NAMALWA (cell line): ENCODE measurements at regions not wholly inside any gene's neighbourhood (a gene's known extent, or its start where the extent isn't known, plus 50 kb on each side); places are given as distances from the start of the nearest gene placed in this dataset.
"Not testable (repeated sequence)": the region's sequence is repeated elsewhere in the genome, so short reads cannot be mapped to it uniquely, and the experiment has no call there.

ENCODE experiments used
- DNase-seq: peaks from one replicate; pipeline ENCODE4 v3.0.0-alpha.2; 2015; ENCODE audit warnings: low spot score

DNA sequence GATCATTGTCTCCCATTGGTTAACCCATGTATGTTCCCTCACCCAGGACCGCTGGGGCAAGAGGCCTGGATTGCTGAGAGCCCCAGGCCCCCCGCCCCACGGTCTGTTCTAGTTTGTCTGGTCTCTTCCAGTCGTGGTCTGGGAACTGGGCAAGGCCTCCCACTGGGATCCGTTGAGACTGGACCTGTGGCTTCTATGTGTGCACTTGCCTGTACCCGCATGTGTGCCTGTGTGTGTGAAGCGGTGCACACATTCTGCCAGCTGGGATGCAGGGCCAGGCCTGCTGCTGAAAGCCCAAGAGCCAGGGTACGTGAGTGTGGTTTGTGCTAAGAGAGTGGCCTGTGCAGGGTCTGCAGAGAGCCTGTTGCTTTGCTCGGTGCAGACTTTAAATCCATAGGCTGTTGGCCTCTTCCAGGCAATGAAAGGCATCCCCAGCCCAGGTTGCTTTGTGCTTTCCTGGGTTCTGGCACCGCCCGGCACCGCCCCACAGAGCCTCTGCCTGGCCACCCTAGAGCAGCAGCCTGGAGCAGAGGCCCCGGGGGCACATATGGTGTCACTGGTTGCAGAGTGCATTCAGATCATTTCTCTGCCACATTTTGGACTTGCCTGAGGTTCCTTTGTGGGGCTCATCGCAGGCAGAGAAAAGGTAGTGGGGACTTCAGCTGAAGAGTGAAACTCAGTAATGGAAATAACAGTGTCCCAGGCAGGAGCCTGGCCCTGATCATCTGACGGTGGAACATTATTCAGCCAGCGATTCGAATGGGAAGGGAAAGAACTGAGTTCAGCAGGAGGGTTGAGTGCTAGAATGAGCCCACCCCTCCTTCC, 215.5 kb downstream of the GLRX3 start:
- DNase-seq, result no peak

DNA sequence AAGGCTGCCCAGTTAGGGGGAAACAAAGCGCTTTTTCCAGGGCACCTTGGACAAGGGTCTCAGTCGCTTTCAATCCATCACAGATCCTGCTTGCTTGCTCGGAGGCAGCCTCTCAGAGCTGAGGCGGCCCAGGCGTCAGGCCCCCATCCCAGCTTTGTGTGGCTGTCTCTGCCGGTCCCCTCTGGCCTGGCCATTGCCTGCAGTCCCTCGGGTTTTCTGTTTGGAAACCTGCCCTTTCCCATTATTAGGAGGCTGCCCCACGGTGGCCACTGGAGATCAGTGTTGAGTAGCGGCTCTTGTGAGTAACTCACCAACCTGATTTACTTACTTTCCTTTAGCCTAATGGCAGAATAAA, 216.1 kb downstream of the GLRX3 start:
- no peak for DNase-seq

DNA sequence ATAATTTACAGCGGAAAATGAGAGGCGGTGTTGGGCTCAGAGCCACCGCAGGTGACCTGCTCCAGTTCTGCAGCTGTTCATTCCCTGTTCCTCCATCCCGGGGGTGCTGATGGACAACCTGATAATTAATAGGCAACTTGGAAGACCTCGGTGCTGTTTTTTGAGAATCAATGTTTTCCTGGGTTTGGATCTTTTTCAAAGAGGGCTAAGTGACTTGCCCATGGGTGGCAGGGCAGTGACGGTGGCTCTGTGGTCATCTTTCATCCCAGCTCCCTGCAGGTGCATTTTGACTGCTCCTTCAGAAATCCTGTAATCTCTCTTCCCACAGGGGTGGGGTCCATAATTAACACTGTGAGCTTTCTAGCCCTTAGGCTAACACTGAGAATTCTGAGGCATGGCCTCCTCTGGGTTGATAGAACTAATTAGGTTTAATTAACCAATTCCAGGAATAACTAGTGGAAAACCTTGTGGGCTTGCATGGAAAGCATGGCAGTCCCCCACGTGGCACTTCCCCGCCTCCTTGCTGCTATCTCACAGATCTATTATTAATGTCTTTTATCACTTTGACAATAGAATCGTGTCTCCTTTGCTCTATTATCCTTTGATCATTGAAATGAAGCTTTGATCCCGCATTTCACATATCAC, 217.9 kb downstream of the GLRX3 start:
- DNase-seq, result no peak

DNA sequence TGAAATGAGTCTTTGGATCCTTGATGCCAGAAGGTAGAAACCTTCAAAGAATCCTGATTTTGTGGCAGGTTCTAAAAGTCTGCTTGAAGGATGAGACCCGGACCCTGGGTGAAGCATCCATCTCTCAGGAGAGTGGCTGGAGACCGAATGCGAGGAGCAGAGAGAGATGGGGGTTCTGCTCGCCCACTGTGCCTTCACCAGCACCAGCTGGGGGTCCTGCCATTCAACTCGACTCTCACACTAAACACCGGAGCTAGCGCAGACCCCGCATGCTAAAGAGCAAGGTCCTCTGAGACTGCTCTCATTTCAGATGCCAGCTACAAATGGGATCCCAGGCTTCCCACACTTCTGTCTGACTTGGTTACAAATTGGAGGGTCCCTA, 218.4 kb downstream of the GLRX3 start:
- no peak for DNase-seq

DNA sequence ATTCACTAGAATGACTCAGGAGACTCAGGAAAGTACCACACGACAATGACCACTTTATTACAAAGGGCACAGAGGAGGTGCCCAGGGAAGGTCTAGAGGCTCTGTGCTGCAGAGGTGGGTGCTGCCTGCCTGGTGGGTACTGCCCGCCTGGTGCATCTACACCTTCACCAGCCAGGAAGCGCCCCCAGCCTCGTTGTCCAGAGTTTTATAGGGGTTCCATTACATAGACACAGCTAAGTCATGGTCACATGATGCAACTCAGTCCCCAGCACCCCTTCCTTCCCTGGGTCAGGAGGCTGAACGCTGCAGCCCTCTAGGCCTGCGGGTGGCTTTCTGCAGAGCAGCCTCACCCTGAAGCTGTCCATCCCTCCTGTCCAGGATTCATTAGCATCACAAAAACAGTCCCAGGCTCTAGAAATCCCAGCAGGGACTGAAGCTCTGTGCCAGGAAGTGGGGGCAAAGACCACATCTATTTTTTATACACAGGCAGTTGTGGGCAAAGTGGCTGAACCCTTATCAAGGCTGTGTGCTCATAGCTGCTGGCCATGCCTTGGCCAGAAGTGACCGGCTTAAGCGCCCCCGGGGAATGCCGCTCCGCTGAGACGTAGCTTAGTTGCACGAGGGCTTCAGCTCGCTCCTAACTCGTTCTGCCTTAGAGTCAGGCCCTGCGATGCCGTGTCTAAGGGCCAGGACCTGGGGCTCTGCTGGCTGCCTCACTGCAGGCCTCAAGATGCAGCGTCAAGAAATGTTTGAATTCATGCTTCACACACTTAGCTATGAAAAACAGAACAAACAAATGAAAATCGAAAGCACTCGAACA, 219.0 kb downstream of the GLRX3 start:
- DNase-seq, result no peak

DNA sequence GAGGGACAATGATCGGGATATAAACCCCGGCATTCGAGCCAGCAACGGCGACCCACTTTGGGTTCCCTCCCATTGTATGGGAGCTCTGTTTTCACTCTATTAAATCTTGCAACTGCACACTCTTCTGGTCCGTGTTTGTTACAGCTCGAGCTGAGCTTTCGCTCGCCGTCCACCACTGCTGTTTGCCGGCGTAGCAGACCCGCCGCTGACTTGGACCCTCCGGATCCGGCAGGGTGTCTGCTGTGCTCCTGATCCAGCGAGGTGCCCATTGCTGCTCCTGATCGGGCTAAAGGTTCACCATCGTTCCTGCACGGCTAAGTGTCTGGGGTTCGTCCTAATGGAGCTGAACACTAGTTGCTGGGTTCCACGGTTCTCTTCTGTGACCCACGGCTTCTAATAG, 220.2 kb downstream of the GLRX3 start:
- DNase-seq, result not testable (repeated sequence)

DNA sequence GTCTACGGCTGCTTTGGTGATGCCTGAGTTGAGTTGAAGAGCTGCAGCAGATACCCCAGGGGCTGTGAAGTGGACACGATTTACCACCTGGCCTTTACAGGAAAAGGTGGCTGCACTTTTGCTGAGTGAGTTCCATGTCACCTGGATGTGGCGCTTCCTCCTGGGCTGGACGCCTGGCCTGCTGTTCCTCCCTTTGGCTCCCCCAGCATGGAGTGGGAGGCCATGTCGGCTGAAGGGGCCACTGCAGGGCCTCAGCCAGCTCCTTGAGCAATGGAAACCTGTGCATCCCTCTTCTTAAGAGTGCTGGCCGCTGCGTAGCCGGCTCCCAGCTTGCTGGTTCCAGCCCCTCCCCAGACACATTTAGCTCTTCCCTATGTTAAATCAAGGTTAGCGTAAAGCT, 221.0 kb downstream of the GLRX3 start:
- DNase-seq, result no peak

DNA sequence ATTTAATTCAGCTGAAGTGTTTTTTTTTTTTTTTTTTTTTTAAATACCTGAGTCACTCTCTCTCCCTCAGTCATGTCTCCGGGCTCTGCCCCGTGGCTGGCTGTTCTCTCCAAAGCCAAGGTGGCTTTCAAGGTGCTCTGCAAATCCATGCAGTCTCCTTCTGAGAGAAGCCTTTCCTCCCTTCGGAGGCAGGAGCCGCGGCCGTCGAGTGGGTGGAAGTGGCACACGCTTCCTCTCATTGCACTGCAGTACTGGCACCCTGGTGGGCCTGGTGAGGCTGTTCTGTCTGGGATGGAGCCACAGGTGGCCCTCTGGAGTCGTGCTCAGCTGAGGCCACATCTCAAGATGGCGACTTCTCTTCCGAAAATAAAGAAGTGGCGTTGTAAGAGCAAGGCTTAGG, 221.8 kb downstream of the GLRX3 start:
- no peak for DNase-seq

DNA sequence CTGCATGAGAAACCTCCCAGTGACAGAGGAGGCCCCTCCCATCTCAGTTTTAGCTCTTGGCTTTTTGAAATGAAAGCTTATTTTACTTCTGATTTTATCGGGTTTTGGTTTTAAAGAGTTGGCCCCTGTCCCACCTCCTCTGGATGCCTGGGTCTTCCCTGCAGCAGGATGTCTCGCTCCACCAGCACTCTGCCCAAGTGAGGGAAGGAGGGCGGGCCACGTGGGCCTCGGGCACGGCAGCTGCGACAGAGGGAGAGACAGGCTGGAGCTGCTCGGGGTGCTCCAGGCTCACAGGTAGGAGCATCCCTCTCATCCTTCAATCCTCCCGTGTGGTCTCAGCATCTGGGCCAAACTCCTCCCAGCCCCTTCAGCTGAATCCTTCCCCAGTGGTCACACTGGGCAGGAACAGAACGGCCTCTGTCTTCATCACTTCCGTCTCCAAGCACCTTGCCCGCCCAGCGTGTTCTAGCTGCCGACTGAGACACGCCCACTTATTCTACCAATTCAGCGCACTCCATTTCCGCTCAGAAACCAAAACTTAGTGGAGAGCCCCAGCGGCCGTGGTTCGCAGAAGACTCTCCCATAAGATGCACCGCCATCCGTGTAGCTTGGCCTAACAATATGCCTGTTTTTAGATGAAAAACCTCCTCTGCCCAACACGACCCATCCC, 222.9 kb downstream of the GLRX3 start:
- no peak for DNase-seq

DNA sequence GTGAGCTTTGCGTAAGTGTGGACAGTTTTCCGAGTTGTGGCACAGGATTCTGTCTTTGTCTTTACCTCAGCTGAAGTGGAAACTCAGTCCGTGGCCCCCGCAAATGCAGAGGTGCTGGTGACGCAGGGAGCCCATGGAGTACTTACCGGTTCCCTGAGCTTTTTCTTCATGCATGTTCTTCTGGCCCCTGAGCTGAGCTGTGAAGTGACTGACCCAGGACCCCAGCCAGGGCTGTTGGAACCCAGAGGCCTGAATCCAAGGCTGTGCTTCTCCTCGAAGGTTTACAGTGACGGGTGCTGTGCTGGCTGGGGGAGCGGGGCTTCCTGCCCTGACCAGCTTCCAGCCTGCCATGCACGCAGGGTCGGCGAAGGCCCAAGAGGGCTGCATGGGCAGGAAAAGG, 223.5 kb downstream of the GLRX3 start:
- no peak for DNase-seq

DNA sequence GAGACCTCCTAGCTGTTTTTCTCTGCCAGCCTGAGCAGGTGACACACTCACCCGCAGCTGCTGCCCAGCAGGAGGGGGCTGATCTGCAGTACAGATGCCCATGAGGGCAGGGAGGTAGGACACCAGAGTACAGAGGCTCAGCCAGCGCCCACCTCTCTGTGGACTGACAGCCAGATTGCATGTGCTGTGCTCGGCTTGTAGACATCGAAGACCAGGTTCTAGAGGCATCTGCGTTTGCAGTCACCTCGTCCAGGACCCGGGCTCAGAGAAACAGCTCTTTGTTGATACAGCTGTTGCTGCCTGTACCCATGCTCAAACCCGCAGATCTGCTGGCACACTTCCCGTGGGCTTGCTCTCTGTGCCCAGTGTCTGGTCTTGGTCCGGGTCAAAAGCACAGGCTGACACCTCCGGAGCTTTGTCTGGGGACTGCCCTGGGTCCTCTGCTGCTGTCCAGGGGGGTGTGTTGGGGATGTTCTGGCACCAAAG, 224.7 kb downstream of the GLRX3 start:
- DNase-seq, result no peak

DNA sequence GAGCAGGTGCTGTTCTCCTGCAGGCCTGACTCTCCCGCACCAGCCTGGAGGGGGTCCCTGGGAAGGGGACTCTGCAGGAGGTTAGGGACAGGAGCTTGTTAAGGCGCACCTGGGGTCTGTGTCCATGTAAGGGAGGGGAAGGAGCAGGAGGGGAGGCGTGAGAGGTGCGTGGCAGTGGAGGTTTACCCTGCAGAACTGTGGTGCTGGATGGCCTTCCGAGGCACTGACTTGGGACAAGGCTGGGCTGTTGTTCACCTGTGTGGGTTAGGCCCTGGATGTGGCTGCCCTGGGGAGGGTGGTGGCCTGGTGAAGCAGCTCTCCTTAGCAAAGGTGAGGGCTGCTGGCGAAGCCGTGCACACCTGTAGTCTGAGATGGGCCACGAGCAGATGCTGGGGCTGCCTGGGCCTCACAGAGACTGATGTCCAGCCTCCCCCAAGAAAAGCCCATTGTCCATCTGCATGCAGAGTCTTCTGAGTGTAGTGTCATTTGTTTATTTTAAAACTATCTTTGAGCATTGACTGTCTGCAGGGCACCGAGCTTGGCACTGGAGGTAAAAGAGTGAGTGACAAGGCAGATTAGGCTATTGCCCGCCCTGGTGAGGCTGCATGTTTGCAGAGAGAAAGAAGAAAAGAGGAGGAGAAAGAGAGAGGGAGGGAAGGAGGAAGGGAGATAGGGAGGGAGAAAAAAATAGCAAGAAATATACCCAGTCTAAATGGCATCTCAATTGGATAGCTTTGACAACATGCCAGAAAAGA, 225.3 kb downstream of the GLRX3 start:
- no peak for DNase-seq

DNA sequence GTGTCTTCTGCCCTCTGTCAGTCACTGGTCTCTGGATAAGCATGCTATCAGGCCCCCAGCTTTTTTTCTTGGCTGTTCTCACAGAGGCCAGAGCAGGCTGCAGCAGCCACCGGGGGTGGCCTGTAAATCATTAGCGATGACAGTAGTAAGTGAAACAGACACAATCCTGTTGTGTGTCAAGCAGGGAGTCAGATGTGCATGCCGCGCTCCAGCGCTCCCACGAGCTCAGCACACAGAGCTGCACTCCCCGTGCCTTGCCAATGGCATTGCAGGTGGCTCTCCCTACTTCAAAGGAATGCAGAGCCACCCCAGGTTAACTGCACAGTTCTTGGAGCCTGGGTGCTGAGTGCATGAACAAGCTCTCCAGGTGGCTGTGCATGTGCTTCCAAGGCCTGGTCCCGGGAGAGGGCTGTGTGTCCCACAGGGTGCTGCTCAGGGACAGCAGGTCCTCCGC, 226.1 kb downstream of the GLRX3 start:
- DNase-seq, result no peak

DNA sequence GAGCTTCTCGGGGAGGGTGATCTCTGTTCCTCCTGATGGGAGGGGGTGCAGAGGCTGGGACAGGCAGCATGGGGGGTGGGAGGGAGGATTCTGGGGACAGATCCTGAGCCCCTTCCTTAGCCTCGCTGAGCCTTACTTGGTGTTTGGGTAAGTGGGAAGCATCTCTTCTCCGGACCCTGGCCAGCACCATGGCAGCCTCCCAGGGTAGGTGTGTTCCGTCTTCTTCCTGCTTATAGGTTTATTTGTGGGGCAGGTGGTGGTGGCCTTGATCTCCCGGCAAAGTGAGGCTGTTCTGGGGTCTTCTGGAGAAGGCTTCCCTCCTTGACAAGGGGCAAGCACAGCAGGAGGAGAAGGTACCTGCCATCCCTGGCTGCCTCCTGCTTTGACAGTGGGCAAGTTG, 226.9 kb downstream of the GLRX3 start:
- no peak for DNase-seq

DNA sequence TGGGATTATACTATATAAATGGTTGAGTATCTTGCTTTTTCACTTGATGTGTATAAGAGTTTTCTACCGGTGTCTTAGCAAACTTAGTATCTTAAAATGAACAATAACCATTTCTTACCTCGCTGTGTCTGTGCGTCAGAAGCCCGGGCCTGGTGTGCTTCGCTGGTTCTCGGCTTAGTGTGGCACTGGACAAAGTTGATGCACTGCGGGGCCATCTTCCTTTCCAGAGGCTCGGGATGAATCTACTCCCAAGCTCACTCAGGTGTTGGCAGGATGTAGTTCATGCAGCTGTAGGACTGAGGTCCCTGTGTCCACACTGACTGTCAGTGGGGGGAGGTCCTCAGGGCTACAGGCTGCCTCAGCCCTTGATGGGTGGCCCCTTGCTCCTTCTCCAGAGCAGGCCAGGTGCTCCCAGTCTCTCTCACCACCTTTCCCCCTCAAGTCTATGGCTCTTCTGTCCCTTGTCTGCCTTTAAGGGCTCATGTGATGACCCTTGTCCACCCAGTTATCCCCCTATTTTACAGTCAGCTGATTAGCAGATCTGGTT, 227.8 kb downstream of the GLRX3 start:
- DNase-seq, result no peak

DNA sequence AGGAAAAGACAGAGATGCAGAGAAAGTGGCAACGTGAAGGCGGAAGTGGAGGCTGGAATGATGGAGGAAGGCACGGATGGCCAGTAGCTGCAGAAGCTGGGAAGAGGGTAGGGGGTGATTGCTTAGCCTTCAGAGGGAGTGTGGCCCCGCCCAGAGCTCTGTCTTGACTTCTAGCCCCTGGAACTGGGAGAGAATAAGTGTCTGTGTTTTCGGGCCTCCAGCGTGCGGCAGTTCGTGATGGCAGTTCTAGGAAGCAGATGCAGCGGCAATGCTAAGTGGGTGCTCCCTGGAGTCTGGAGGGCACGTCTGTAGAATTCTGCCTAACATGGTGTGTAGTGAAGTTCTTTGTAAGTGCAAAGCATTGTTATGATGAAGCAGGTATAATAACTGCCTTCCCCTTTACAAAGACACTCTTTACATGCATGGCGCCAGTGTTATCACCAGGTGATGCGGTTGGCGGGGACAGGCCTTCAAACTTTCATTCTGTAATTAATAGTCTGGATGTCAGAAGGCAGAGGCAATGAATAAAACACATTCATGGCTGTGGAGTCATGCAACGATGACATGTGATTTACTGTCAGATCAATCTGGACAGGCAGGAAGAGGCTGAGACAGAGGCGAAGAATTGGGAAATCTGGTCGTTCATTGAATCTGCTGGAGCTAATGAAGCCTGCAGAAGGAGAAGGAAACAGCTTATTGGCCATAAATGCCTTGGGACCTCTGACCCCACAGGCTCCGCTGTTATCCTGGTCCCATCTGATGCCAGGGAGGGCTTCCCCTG, 228.6 kb downstream of the GLRX3 start:
- no peak for DNase-seq

DNA sequence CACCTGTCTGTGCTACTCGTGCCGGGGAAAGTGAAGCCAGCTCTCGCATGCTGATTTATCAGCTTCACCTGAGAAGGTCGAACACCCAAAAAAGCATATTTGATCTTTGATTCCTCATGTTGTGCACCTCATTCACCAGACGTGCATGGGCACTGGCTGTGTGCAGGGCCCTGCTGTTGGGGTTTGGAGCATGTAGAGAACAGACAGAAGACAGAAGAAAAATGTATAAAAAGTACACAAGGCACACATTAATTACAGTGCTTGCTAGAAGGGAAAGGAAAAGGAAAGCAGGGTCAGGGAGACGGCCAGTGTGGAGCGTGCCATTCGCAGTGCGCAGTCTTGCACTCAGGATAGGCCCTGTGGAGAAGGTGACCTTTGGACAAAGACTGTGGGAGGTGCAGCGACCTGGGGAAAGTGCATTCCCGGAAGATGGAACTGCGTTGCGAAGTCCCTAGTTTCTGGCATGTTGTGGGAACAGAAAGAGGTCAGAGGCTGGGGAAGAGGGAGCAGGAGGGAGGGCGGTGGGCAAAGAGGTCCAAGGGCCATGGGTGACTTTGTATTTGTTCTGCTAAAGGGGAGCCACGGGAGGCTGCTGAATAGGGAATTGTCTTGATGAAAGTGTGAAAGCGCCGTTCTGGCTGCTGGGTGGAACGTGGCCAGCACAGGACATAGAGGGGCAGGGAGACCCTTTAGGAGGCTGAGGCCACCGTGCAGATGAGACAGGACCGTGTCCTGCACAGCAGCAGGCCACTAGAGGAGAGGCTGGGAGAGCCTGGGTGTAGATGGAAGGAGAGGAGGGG, 232.8 kb downstream of the GLRX3 start:
- no peak for DNase-seq

DNA sequence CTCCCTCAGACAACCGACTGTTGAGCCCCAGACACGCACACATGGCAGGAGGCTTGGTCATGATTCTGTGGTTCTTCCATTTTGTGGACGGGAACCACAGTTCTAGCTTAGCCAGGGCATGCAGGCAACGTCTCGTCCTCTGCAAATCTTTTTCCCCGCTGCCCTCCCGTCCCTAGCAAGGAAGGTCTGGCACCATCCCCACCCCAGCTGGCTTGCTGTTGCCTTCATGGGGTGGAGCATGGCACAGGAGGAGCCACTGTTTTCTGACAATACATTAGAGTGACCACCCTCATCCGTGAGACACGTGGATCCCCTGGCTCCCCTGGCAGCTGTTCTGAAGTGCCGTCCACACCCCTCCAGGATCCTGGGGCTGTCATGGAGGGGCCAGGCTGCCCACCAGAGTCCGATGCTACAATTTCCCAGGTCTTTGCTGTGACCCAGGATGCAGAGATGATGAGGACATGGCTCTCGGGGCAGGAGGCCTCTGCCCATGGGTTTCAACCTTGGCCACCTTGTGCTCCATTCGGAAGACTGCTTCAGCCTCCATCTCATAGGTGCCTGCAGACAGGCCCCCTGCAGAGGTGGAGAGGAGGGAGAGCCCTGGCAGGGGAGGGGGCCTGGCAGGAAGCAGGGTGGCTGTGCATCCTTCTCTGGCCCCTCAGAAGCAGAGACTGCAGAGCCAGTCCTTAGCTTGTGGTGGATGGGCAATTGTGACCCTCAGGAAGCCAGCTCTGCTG, 233.6 kb downstream of the GLRX3 start:
- DNase-seq, result no peak

DNA sequence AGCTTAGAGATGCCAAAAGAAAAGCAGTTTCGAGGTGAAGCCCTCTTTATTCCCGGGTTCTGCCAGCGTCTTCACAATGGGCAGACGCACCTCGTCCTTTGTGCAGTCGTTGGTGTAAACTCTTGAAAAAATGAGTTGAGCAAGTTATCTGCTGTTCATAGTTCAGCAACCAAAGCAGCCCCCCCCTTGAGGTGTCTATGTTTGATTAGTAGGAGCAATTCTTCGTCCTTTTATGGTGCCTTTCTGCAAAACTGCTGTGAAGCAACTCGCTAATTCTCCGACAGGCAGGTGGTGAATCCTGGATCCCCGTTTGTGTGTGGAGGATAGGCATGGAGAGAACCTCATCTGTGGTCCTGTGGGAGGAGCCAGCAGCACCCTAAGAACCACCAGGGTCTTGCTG, 234.5 kb downstream of the GLRX3 start:
- DNase-seq, result no peak
